H1 (cell line): ENCODE measurements at regions not wholly inside any gene's neighbourhood (a gene's known extent, or its start where the extent isn't known, plus 50 kb on each side); places are given as distances from the start of the nearest gene placed in this dataset.

ENCODE experiments used
- MAX ChIP-seq: IDR thresholded peaks from 2 replicates; pipeline ENCODE4 v1.6.1; 2012; ENCODE audit warnings: inconsistent platforms
- RFX5 ChIP-seq: IDR thresholded peaks from 2 replicates; pipeline ENCODE4 v1.6.1; 2011; ENCODE audit warnings: low read depth, low read length, improper control_type of control experiment, borderline replicate concordance

DNA sequence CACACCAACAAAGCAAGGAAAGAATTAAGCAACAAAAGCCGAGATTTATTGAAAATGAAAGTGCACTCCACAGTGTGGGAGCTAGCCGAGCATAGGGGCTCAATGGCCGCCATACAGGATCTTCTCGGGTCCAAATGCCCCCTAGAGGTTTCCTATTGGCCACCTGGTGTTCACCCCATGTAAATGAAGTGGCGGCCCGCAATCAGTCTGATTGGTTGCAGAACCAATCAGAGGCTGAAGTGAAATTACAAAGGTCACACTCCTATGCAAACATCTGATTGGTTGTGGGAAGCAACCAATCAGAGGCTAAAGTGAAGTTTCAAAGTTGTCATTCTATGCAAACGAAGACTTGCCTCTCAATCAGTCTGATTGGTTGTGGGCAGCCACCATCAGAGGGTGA is 61.8 kb upstream of the SLC35B4 start:
- TF ChIP-seq MAX: no peak
- no peak for TF ChIP-seq RFX5
